ENCODE measurements at regions not wholly inside any gene's neighbourhood (a gene's known extent, or its start where the extent isn't known, plus 50 kb on each side); places are given as distances from the start of the nearest gene placed in this dataset.

DNA sequence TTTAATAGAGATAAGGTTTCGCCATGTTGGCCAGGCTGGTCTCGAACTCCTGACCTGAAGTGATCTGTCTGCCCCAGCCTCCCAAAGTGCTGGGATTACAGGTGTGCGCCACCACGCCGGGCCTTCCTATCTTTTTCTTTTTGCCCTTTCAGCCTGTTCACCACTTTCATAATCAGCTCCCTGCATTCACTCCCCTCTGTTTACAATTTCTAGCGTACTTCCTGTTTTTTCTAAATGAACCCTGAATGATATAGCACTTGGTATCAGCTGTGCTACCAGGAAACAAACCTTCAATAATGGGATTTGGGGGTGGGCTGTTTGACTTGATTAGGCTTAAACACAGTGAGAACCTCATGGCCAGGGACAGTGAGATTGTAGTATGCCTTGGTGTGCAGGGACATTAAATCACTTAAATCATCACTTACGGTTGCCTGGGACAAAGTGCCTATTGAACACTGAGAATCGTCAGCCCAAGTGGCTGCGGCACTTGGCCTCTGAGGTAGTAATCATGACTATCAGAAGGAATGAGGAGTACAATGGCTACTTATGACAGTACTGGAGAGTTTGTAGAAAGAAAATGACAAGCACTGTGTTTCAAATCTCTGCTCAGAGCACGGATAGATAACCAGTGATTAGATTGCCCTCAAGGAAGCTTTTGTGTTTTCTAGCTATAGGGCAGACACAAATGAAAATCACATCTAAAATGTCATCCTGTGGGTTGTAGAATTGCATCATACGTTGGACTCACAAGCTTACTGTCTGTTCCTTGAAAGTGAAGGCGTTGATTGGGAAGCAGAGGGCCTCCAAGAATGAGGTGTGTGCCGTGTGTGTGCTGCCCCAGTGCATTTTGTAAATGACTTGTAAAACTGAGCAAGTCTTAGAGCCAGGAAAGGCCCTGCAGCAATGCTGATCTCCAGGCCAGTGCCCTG, 661.8 kb downstream of the MATN1 start:
- peak in 1 of 2 experiments; percentile 16 for DNase-seq

DNA sequence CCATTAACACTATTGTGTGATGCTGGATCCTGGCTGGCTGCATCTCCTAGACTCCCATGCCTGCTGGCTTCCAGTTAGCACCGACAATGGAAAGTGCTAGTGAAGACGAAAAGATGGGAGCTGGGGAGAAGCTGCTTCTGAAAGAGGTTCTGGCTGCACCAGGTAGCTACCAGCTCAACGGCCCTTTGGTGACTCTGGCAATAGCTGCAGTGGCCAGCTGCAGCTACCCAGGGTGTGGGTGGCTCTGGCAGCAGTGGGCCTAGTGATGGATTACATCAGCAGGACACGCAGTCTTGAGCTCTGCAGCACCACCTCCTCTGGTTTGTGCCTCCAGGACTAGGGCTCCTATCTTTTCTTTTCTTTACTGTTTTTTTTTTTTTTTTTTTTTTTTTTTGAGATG, 662.6 kb downstream of the MATN1 start:
- DNase-seq: no peak

DNA sequence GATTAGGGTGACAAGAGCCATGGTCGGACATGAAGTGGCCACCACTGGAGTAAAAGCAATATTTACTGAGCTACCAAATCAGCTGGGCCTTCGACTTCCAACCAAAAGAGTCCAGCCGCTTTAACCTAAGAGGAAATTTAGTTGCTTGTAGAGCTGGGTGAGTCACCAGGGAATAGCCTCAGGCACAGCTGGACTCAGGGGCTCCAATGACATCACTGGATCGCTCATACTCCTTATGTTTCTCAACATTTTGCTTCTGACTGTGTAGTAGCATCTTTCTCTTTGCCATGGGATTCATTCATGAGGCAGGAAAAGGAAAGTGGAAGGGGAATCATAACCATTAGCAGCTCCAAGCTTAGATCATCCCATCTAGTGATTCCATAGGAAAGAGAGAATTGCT, 664.4 kb downstream of the MATN1 start:
- no peak for DNase-seq

DNA sequence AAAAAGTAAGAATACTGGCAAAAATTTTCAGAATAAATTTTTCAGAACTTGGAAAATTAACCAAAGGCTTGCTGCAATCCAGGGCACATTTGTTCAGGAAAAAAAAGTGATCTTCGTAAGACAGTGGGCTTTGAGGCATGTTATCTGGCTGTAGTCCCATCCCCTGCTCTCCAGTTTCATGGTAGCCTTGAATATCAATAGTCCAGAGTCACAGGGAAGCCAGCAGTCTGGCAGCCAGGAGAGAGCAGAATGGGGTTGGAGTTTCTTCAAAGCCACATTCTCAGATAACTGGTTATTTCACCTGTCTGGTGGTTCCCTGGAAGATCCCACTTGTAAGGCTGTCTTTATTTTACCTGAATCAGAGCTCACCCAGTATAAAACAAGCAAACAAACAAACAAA, 669.3 kb downstream of the MATN1 start:
- no peak for DNase-seq

DNA sequence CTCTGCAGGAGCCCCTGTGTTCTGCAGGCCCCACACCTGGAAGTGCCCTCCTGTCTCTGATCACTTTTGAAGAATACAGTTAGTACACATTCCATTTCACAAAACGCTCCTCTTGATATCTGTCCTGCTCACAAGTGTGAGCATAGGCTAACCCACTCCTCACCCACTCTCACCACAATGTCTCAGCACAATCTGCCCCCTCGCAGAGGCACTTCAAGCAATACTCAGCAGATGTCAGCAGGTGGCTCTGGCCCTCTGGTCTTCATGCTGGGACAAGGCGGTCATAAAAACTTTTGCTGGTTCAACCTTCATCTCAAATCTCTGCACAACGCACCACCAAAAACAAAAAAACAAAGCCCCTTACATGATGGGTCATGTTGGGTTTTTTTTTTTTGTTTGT, 671.2 kb downstream of the MATN1 start:
- DNase-seq: no peak

DNA sequence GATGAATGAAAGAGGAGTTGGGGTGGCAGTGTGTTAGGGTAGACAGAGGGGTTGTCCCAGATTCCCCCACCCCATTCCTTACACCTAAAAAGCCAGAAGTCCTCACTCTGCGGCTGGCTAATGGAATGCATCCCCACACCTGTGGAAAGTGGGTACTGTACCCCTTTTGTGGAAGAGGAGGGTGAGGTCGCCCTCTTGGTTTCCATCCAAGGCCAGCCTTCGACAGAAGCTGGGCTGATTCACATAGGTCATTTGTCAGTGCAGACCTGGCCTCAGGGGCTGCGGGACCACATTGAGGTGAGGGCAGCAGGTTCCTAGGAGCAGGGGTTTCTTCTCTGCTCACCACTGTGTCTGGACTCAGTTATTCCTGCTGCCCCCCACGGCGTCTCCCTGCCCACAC, 671.6 kb downstream of the MATN1 start:
- DNase-seq: no peak

DNA sequence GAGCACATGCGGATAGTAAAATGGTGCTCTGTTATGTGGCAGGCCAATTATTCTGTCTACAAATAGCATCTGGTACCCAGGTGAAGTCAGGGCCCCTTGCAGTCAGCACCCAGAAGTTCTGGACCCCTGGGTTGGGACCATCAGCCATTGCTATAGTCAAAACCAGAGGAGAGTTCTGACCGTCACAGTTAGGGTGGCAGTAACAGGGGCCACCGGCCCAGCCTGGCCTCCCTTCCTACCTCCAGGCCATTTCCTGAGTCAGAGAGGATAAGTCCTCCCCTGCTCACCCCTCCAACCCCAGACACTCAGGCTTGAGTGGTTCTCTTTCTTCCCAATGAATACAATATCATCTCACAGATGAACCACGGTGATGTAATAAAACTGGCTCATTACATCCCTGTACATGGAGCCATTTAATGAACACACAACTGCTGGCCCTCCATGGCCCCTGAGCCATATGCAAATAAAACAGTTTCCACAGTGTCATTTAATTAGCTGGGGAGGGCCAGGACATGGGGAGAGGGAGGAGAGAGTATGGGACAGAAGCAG, 673.6 kb downstream of the MATN1 start:
- no peak for DNase-seq

DNA sequence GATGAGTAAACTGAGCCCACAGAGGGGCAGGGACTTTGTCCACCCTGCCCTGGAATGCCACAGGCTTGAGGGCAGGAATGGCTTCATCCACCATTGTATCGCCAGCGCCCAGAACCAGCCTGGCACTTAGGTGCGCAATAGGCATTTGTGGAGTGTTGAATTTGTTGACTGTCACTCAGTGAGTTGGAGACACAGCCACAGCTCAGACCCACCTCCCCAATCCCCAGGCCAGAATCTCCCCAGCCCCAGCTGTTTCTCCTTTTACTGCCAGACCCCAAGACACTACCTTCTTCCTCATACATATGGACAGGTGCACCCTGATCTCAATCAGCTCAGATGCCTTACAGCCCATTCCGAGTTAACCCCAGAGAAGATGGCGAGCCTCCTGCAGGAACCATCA, 674.5 kb downstream of the MATN1 start:
- DNase-seq: no peak

DNA sequence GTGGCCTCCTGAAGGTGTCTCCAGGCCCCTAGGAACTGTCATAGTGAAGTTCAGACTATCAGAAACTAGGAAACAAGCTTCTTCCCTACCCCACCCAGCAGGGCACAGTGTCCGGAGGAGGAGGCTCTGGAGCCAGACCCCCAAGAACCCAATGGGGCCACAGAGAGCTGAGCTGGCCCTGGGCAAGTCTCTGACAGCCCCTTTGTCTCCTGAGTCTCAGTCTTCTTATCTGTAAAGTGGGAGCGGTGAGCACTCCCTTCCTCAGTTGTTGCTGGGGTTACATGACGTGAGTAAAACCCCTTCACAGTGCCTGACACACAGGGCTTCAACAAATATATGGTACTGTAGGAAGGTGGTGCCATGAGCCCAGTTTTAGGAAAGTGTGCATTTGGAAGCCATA, 675.8 kb downstream of the MATN1 start:
- DNase-seq: no peak

DNA sequence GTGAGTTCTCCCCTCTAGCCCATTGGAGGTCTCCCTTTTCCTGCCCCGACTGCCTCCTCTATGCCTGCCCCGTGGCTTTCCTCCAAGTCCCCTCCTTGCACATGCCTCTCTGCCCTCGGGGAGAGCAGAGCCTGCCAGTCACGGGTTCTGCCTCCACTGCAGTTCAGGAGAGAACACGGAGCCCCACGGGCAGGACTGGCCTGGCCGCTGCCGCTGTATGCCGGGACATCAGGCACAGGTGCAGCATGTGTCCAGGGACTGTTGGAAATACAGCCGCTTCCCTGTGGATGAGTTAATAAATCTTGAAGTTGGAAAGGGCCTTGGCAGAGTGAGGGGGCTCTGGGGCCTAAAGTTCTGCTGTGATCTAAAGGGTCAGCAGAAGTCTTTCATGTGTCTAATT, 676.6 kb downstream of the MATN1 start:
- DNase-seq: no peak

DNA sequence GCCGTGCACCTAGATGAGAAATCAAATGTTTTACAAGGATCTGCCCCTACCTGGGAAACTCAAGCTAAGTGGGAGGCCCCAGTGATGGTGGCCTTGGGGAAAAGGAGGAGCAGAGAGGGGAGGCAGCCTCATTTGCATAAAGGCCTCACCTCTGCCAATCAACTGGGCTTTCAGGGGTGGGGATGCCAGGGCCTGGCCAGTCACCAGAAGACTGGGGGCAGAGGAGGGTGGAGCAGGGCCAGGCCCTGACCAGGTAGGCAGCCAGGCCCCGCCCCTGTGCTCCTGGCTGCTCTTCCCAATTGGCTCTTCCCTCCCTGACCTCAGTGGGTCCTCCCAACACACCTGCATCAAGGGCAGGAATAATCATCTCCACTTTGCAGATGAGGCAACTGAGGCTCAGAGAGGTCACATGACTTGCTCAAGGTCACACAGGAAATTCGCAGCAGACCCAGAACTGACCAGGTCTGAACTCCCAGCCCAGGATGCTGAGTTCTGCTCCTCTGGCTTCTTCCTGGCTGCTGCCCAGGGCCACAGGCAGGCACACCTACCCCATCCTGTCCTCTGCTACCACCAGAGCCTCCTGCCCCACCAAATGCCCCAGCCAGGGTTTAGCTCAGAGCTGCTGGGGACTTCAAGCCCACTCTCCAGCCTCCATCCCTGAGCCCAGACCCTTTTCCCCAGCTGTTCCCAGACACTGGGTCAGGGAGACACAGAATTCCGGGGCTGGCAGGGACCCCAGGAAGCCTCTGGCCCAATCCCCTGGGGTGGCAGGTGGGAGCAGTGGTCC, 677.9 kb downstream of the MATN1 start:
- DNase-seq: no peak

DNA sequence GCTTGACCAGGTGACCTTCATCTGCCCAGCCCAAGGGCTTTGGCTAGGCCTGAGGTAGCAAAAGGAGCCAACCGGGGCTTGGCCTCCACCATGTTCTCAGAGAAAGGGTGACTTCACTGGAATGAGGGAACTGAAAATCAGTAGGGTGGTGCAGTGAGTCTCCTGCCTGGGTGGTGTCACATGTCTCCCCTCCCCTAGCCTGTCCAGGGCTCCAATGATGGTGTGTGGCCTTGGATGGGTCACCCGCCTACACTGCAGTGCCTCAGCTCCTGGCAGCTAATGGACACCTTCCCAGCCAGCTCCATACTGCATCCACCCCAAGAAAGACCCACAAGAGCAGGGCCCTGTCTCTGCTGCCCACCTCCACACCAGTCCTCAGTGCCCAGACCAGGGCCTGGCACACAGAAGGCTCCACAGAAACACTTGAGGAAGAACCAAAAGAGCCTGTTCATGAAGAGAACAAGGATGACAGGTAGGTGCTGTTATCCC, 678.7 kb downstream of the MATN1 start:
- no peak for DNase-seq

DNA sequence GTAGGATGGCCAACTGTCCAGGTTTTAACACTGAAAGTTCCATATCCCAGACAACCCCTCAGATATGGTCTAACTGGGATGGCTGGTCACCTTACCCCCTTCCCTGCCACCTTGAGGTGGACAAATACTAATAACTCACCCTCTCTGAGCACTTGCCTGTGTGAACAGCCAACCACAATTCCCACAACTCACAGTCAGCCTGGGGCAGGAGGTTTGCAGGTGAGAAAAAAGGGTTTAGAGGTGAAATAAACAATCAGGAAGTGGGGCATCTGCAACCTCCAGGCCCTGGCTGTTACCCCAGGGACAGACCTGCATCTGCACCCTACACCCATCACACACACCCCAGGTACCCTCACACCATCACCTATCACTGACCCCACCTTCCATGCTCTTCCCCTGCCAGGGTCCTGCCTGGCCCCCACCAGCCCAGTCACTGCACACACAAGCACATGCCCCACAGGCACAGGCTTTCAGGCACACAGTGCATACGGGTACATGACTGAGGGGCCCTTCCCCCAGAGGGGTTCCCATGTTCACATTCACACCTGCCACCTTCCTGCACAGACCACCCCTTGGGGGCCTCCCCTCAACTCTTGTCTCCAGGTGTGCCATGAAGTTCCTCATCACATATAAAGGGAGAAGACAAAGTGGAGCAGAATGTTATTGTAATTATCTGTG, 679.5 kb downstream of the MATN1 start:
- no peak for DNase-seq

DNA sequence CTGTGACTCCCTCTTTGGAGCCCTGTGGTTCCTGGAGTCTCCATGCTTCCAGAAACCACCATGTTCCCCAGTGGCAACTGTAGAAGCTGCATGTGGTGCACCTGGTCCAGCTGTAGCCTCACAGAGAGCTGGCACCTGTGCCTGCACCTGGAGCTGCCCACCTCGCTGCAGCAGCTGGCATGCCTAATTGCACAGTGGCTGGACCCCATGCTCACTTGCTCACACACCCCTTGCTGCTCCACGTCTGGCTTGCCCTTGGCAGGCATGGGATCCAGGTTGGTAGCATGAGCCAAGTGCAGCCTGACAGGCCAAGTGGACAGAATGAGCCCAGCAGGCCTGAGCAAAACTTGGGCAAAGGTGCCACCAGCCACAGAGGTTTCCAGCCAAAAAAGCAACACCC, 680.1 kb downstream of the MATN1 start:
- no peak for DNase-seq

DNA sequence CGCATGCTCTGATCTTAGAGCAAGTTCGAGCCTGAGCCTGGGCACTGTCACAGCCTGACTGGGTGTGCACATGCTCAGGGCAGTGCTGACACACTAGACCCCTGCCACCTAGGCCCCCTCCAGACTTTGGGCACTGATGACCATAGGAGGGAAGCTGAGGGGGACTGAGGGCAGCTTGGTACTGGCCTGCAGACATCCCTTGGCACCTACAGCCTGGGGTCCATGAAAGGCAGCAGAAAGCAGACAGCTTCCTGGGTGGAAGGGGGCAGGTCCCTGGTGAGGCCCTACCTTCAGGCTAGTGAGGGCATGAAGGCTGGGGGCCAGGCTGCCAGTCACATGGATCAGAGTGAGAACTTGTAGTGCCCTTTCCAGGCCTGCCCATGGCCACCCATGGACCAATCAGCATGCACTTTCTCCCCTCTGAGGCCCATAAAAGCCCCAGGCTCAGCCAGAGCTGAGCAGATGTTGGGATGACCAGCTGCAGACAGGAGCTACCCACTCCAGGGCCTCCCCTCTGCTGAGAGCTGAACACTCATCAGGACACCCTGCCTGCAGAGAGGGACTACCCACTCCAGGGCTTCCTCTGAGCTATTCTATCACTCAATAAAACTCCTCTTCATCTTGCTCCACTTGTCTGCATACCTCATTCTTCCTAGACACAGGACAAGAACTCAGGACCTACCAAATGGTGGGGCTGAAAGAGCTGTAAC, 680.8 kb downstream of the MATN1 start:
- DNase-seq: no peak

DNA sequence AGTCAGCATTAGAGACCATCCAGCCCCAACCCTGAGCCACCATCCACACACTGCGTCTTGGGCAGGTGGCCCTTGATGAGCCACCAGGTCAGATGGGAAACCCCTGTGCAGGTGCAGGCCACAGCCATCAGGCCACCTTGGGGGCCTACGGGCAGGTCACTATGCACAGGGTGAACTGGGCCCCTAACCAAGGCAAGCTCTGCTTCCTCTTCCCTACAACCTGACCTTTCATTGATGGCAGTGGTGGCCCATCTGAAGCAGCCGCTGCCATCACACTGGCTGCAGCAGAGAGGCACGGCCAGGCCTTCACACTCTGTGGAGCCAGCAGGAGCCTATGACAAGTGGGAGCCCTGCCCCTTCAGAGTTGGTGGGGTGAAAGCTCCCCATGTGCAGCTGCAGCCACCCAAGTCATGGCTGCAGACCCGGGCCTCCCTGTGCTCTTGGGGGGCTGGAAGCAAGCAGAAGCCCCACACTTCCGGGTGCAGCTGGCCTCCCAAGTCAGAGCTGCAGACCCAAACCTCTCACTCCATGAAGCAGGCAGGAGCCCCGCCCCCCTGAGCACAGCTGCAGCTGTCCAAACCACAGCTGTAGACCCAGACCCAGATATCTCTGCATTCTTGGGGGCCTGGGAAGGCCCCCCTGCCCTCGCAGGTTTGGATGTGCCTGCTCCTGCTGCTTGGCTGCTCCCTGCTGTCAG, 681.5 kb downstream of the MATN1 start:
- no peak for DNase-seq

DNA sequence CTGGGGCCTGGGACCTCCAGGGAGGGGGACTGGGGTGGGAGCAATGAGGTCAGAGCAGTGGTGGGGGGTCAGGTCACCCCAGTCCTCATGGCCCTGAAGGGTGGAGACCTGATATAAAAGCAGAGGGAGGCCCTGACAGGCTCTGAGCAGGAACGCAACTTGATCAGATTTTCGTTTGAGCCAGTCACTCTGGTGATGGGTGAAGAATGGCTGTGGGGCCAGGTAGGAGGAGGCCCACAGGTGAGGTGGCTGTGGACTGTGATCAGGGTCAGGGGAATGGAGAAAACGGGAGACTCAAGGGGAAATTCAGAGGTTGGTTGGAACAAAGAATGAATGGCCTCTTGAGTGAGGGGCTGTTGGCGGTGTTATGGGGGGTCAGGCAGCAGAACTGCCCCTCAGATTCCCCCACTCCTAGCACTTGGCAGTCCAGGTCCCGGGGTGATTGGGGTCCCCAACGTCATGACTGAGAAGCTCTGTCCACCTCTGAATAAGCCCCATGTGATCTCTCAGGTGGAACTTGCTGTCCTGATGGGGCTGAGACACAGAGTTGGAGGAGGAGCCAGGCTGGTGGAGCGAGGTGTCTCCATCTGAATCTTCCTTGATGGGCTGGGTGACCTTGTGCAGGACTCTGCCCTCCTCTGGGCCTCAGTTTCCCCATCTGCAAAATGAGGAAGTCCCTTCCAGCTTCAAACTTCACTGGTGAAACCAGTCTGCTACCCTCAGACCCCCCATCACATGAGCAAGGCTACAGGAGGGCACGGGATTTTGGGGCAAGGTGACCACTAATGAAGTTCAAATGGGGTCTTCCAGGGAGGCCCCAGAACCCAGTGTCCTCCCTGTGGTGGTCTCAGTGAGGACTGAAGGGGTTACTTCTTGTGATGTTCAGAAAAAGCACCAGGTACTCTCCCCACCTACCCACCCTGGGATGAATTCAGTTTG, 683.0 kb downstream of the MATN1 start:
- DNase-seq: no peak

DNA sequence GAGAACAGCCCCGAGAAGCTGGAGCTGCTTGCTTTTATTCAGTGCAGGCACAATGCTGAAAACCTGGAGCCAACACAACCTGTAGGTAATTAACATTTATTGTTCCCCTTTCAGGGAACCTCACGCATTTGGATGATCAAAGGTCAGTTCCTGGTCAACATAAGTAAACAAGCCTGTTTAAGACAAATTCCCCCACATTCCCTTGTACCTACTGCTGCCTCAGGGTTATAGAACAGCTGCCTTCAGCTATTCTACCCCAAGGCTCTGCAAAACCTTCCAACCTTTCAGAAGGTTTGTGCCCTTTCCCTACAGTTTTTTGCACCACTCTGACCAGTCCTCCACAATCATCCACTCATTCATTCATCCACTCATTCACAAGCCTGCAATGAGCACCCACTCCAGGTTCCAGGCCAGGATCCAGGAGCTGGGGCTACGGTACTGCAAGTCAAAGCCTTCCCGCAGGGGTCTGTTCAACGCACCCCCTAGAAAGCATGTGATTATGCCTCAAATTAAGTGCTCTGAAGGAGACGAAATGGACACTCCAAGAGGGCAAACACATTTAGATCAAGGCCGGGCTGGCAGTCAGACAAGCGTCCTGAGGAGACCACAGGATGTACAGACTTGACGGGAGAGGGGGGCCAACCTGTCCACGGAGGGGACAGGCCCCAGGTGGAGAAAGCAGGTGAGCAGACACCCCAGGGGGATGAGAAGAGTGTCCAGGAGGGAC, 683.9 kb downstream of the MATN1 start:
- no peak for DNase-seq

DNA sequence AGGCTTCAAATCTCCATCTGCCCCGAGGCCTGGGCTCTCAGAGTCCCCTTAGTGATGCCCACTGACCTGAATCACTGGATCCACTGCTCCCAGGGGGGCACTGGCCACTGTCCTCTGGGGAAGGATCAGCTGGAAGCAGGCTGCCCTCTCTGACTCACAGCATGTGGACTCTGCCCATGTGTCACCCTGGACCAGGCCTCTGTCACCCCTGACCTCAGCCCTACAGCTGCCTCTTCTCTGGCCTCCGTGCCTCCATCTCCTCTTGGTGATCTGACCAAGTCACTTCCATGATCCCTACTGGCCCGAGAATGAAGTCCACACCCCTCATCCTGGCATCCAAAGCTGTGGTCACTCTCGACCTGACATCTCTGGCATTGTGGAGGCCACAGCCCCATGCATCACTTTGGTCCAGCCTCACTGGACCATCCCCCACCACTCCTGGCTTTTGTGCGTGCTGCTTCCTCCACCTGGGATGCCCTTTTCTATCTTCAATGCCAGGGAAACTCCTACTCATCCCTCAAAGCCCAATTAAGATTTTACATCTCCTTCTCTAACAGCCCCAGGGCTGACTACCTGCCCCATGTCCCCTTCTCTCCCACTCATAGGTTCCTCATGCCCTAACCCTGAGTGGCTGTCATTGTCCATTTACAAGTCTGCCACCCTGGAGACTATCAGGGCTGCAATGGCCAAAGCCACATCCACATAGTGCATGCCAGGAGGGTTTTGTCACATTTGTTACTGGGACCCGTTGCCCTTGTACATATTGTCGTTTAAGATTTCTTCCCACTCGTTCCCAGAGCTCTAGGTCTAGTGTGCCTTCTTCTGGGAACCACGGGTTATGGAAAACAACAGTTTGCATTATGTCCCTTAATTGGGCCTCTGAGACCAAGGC, 685.0 kb downstream of the MATN1 start:
- no peak for DNase-seq
